H1 (cell line): ENCODE measurements at regions not wholly inside any gene's neighbourhood (a gene's known extent, or its start where the extent isn't known, plus 50 kb on each side); places are given as distances from the start of the nearest gene placed in this dataset.

Source experiments
- CTCF ChIA-PET: fragments of 300-600 bp; sonication (Branson Sonifier 250); formaldehyde crosslinking; loops from one replicate; lab custom pipeline; 2021; ENCODE audit not compliant: partially characterized antibody; lab: Charles Lee
- POLR2A ChIA-PET: fragments of 300-600 bp; sonication (Branson Sonifier 250); formaldehyde crosslinking; loops from one replicate; lab custom pipeline; 2021; ENCODE audit warnings: inconsistent platforms; ENCODE audit not compliant: partially characterized antibody; lab: Charles Lee
- DNase-seq, 2 experiments: peaks; one replicate each; pipeline versions ENCODE4 v3.0.0 to v3.0.0-alpha.2; 2010 to 2022; ENCODE audit warnings: low spot score in 2 of 2, low read depth in 1 of 2, mixed read lengths in 1 of 2
- FAIRE-seq: peaks from 2 replicates; lab custom pipeline; 2011; peaks lifted over from hg19 to GRCh38; lab: Jason Lieb, UNC
- H2AFZ ChIP-seq: 2 replicates; pipeline ENCODE4 v1.8.1; 2012; ENCODE audit warnings: low read length, inconsistent platforms
- H2AK5ac ChIP-seq: 2 replicates; pipeline ENCODE4 v1.6.1; 2013; ENCODE audit warnings: low read depth, low read length
- H2BK120ac ChIP-seq: replicated peaks from 2 replicates; pipeline ENCODE3; 2013; ENCODE audit warnings: low read depth, low read length, inconsistent platforms
- H2BK12ac ChIP-seq: 2 replicates; pipeline ENCODE4 v1.6.1; 2013; ENCODE audit warnings: low read depth, low read length
- H2BK15ac ChIP-seq: 2 replicates; pipeline ENCODE4 v1.6.1; 2013; ENCODE audit warnings: low read length
- H2BK20ac ChIP-seq: 2 replicates; pipeline ENCODE4 v1.6.1; 2013; ENCODE audit warnings: low read length
- H2BK5ac ChIP-seq: 2 replicates; pipeline ENCODE4 v1.6.1; 2013; ENCODE audit warnings: low read depth, low read length
- H3K14ac ChIP-seq: 2 replicates; pipeline ENCODE4 v1.6.1; 2013; ENCODE audit warnings: inconsistent platforms; ENCODE audit not compliant: insufficient read length
- H3K18ac ChIP-seq: 2 replicates; pipeline ENCODE4 v1.6.1; 2013; ENCODE audit warnings: low read length; ENCODE audit errors: extremely low read depth
- H3K23ac ChIP-seq: 2 replicates; pipeline ENCODE4 v1.6.1; 2013; ENCODE audit warnings: inconsistent platforms; ENCODE audit not compliant: insufficient read length
- H3K23me2 ChIP-seq: 2 replicates; pipeline ENCODE4 v1.6.1; 2013; ENCODE audit warnings: low read depth, low read length
- H3K27ac ChIP-seq: 2 replicates; pipeline ENCODE4 v1.6.1; 2011; ENCODE audit warnings: low read depth, low read length, inconsistent platforms
- H3K27me3 ChIP-seq, 4 experiments: replicated peaks in 1 of 4; 1 replicate in 1 of 4; 2 replicates in 3 of 4; pipeline versions ENCODE4 v1.6.1 to v1.8.1; 2011 to 2013; ENCODE audit warnings: low read length in 3 of 4, mild to moderate bottlenecking in 3 of 4, inconsistent platforms in 2 of 4, mixed read lengths in 2 of 4, moderate library complexity in 1 of 4; ENCODE audit not compliant: control insufficient read depth in 3 of 4, insufficient read depth in 3 of 4; ENCODE audit errors: extremely low read depth in 1 of 4
- H3K36me3 ChIP-seq, 4 experiments: 2 replicates each; pipeline versions ENCODE4 v1.6.1 to v1.8.1; 2011 to 2013; ENCODE audit warnings: mild to moderate bottlenecking in 4 of 4, low read length in 3 of 4, moderate library complexity in 2 of 4, control low read depth in 1 of 4, inconsistent platforms in 1 of 4; ENCODE audit not compliant: insufficient read depth in 4 of 4, control insufficient read depth in 2 of 4
- H3K4ac ChIP-seq: replicated peaks from 2 replicates; pipeline ENCODE3; 2013; ENCODE audit warnings: low read length, low read depth, mixed read lengths, inconsistent platforms; ENCODE audit not compliant: insufficient read length
- H3K4me1 ChIP-seq, 4 experiments: replicated peaks in 1 of 4; 1 replicate in 1 of 4; 2 replicates in 3 of 4; pipeline versions ENCODE4 v1.6.1 to v1.8.1; 2011 to 2013; ENCODE audit warnings: low read length in 3 of 4, inconsistent platforms in 2 of 4, mixed read lengths in 1 of 4; ENCODE audit not compliant: insufficient read depth in 4 of 4, control insufficient read depth in 3 of 4
- H3K4me2 ChIP-seq, 2 experiments: 2 replicates each; pipeline versions ENCODE4 v1.6.1 to v1.8.1; 2011 to 2013; ENCODE audit warnings: low read depth in 2 of 2, low read length in 2 of 2, control low read depth in 1 of 2, inconsistent platforms in 1 of 2, mild to moderate bottlenecking in 1 of 2; ENCODE audit not compliant: insufficient read depth in 1 of 2
- H3K4me3 ChIP-seq, 4 experiments: fragments of 200-600, 300-600 bp in 1 of 4; sonication (generic), shearing (Covaris generic), sonication (Bioruptor Twin) in 1 of 4; 2 replicates each; pipeline versions ENCODE4 v1.5.1 to v1.8.1; 2011 to 2016; ENCODE audit warnings: low read length in 4 of 4, low read depth in 3 of 4, control low read depth in 2 of 4, inconsistent platforms in 2 of 4, mild to moderate bottlenecking in 2 of 4, mixed read lengths in 1 of 4, moderate library complexity in 1 of 4; ENCODE audit not compliant: insufficient read depth in 2 of 4; ENCODE audit errors: extremely low read depth in 1 of 4
- H3K56ac ChIP-seq: replicated peaks from 2 replicates; pipeline ENCODE3; 2013; ENCODE audit warnings: low read depth, mild to moderate bottlenecking, mixed read lengths, low read length, inconsistent platforms; ENCODE audit not compliant: insufficient read length
- H3K79me1 ChIP-seq: 2 replicates; pipeline ENCODE4 v1.6.1; 2013; ENCODE audit warnings: low read depth, low read length, control low read depth
- H3K79me2 ChIP-seq, 2 experiments: 2 replicates each; pipeline versions ENCODE4 v1.6.1 to v1.8.1; 2012 to 2013; ENCODE audit warnings: low read length in 2 of 2, mild to moderate bottlenecking in 2 of 2, inconsistent platforms in 1 of 2; ENCODE audit not compliant: insufficient read depth in 2 of 2, control insufficient read depth in 1 of 2
- H3K9ac ChIP-seq, 4 experiments: replicated peaks in 1 of 4; 1 replicate in 1 of 4; 2 replicates in 3 of 4; pipeline versions ENCODE4 v1.6.1 to v1.8.1; 2011 to 2013; ENCODE audit warnings: low read depth in 3 of 4, low read length in 3 of 4, control low read depth in 2 of 4, mild to moderate bottlenecking in 2 of 4, moderate library complexity in 2 of 4, inconsistent platforms in 1 of 4; ENCODE audit errors: extremely low read depth in 1 of 4
- H3K9me3 ChIP-seq, 2 experiments: 2 replicates each; pipeline versions ENCODE4 v1.6.1 to v1.8.1; 2012 to 2013; ENCODE audit warnings: mild to moderate bottlenecking in 2 of 2, moderate library complexity in 2 of 2, control low read depth in 1 of 2, inconsistent platforms in 1 of 2, low read depth in 1 of 2, low read length in 1 of 2, mixed read lengths in 1 of 2; ENCODE audit not compliant: insufficient read depth in 2 of 2
- H4K20me1 ChIP-seq, 2 experiments: replicated peaks in 1 of 2; 2 replicates each; pipeline versions ENCODE3 to v1.8.1; 2011 to 2013; ENCODE audit warnings: inconsistent platforms in 2 of 2, low read length in 2 of 2, mild to moderate bottlenecking in 1 of 2; ENCODE audit not compliant: insufficient read depth in 2 of 2, control insufficient read depth in 1 of 2
- H4K5ac ChIP-seq: 2 replicates; pipeline ENCODE4 v1.6.1; 2013; ENCODE audit warnings: low read length, low read depth, mixed read lengths, inconsistent platforms; ENCODE audit not compliant: insufficient read length
- H4K8ac ChIP-seq: 2 replicates; pipeline ENCODE4 v1.8.0; 2013; ENCODE audit warnings: mild to moderate bottlenecking, moderate library complexity, low read length, inconsistent platforms; ENCODE audit not compliant: insufficient read depth; ENCODE audit errors: extremely low read depth
- H4K91ac ChIP-seq: replicated peaks from 2 replicates; pipeline ENCODE3; 2013; ENCODE audit warnings: low read length, mixed read lengths, inconsistent platforms; ENCODE audit not compliant: insufficient read length
- BRCA1 ChIP-seq: IDR thresholded peaks from 2 replicates; pipeline ENCODE4 v1.6.1; 2012; ENCODE audit warnings: low read depth, low read length, improper control_type of control experiment
- CBX5 ChIP-seq: fragments of 300-800, 300-1000 bp; sonication (generic); IDR thresholded peaks from 2 replicates; pipeline ENCODE4 v1.7.1; 2016; ENCODE audit warnings: antibody characterized with exemption, low read length, low read depth
- E2F6 ChIP-seq: IDR thresholded peaks from 2 replicates; pipeline ENCODE4 v1.6.1; 2012; ENCODE audit warnings: inconsistent platforms
- EP300 ChIP-seq, 2 experiments: IDR thresholded peaks; 1 replicate in 1 of 2; 2 replicates in 1 of 2; pipeline ENCODE4 v1.6.1; 2011 to 2012; ENCODE audit warnings: low read depth in 2 of 2, low read length in 2 of 2, mild to moderate bottlenecking in 2 of 2, borderline replicate concordance in 1 of 2, inconsistent platforms in 1 of 2, moderate library complexity in 1 of 2
- GABPA ChIP-seq: IDR thresholded peaks from 2 replicates; pipeline ENCODE4 v1.6.1; 2011; ENCODE audit warnings: mild to moderate bottlenecking, low read length, moderate library complexity, borderline replicate concordance; ENCODE audit not compliant: insufficient read depth
- GTF2F1 ChIP-seq: IDR thresholded peaks from 2 replicates; pipeline ENCODE4 v1.6.1; 2012; ENCODE audit warnings: low read depth, low read length, improper control_type of control experiment, borderline replicate concordance
- KDM4A ChIP-seq: IDR thresholded peaks from one replicate; pipeline ENCODE4 v1.7.1; 2012; ENCODE audit warnings: low read depth, mild to moderate bottlenecking, moderate library complexity, low read length, inconsistent platforms; ENCODE audit not compliant: severe bottlenecking
- KDM5A ChIP-seq: fragments of 200-600 bp; IDR thresholded peaks from 2 replicates; pipeline ENCODE4 v1.7.1; 2012; ENCODE audit warnings: mild to moderate bottlenecking, low read length, inconsistent platforms, mixed read lengths
- NANOG ChIP-seq: IDR thresholded peaks from 2 replicates; pipeline ENCODE4 v1.6.1; 2011; ENCODE audit warnings: low read length, low read depth, mild to moderate bottlenecking, inconsistent platforms; ENCODE audit not compliant: insufficient read depth, poor library complexity, severe bottlenecking
- PHF8 ChIP-seq: fragments of 200-600 bp; sonication (generic); conservative IDR thresholded peaks from 2 replicates; pipeline ENCODE4 v1.7.1; 2012; ENCODE audit warnings: low read depth, mild to moderate bottlenecking, inconsistent platforms, low read length, moderate library complexity
- RAD21 ChIP-seq, 2 experiments: IDR thresholded peaks in 1 of 2; conservative IDR thresholded peaks in 1 of 2; 2 replicates each; pipeline ENCODE4 v1.6.1; 2011; ENCODE audit warnings: low read depth in 2 of 2, low read length in 2 of 2, improper control_type of control experiment in 1 of 2, inconsistent platforms in 1 of 2, mild to moderate bottlenecking in 1 of 2, moderate library complexity in 1 of 2
- SP2 ChIP-seq: IDR thresholded peaks from 2 replicates; pipeline ENCODE4 v1.6.1; 2012; ENCODE audit warnings: mild to moderate bottlenecking, low read length, inconsistent platforms
- TBP ChIP-seq: IDR thresholded peaks from 2 replicates; pipeline ENCODE4 v1.6.1; 2011; ENCODE audit warnings: low read depth, low read length, improper control_type of control experiment
- WGBS, 2 experiments: shearing (Covaris generic) in 1 of 2; methylation state at CpG; one replicate each; pipeline versions ENCODE4 v1.1.6 to v1.1.7; 2013 to 2015; ENCODE audit warnings: low lambda C conversion rate in 2 of 2, mixed read lengths in 2 of 2, inconsistent platforms in 1 of 2, low coverage in 1 of 2, missing lambda C conversion rate in 1 of 2; ENCODE audit not compliant: insufficient replicate concordance in 2 of 2, insufficient coverage in 1 of 2, insufficient read length in 1 of 2; ENCODE audit errors: extremely low coverage in 1 of 2, missing lambda C conversion rate in 1 of 2; 5-methylcytosine and 5-hydroxymethylcytosine counted together

- H3K4me2 ChIP-seq: no peak overlapping the region
- H3K79me1 ChIP-seq: no peaks in the 10 kb centered on the region
- no peak overlapping the region for H2BK20ac ChIP-seq
- H3K36me3 ChIP-seq: no peaks in the 10 kb centered on the region
- no peak overlapping the region for H2AK5ac ChIP-seq
- WGBS, 2 experiments: 82% methylated on average over 2 of the region's 2 CpGs; no CpG with 5 or more reads in 1 of the 2 experiments
- no peak for DNase-seq
- no peak overlapping the region for H3K23ac ChIP-seq
- no peak overlapping the region for H2BK5ac ChIP-seq
- H3K4me3 ChIP-seq: no peak overlapping the region
- no peak for FAIRE-seq
- H4K8ac ChIP-seq: no peak overlapping the region
- H2BK12ac ChIP-seq: no peak overlapping the region
- no peak overlapping the region for H3K14ac ChIP-seq
- H3K18ac ChIP-seq: no peak overlapping the region
- no peak overlapping the region for H4K5ac ChIP-seq
- H4K20me1 ChIP-seq: no peaks in the 10 kb centered on the region
- H3K4ac ChIP-seq: no peak overlapping the region
- no peak overlapping the region for H3K56ac ChIP-seq
- H3K9me3 ChIP-seq: no peaks in the 10 kb centered on the region
- ChIA-PET POLR2A (no interaction called here), CTCF (interaction anchor here (0.7 to 4.4 kb wide), 15 partner anchors 11 to 255 kb away, joined by 3 to 32 read pairs (median 3); no protein-coding TSS in a partner anchor)
- no peaks in the 10 kb centered on the region for H3K79me2 ChIP-seq
- no peak overlapping the region for H3K9ac ChIP-seq
- H4K91ac ChIP-seq: no peak overlapping the region
- H3K4me1 ChIP-seq: no peaks in the 10 kb centered on the region
- no peaks in the 10 kb centered on the region for H3K23me2 ChIP-seq
- H3K27me3 ChIP-seq: peaks cover 0 to 4% (median 0%) of the 10 kb centered on the region in 4 experiments; a peak in 2 of 7 replicates
- no peak overlapping the region for H2BK120ac ChIP-seq
- H2BK15ac ChIP-seq: no peak overlapping the region
- H3K27ac ChIP-seq: no peak overlapping the region
- H2AFZ ChIP-seq: no peak overlapping the region
- TF ChIP-seq TBP: no peak
- no peak for TF ChIP-seq CBX5
- TF ChIP-seq PHF8: no peak
- TF ChIP-seq NANOG: no peak
- no peak for TF ChIP-seq EP300 (IDR thresholded peaks at IDR 0.05; ENCODE audit: borderline replicate concordance in 1 of 2, low read depth in 2 of 2, low read length in 2 of 2)
- TF ChIP-seq SP2: no peak
- no peak for TF ChIP-seq E2F6
- TF ChIP-seq KDM4A: no peak
- TF ChIP-seq KDM5A: no peak
- TF ChIP-seq GTF2F1: no peak
- no peak for TF ChIP-seq RAD21 (IDR thresholded peaks at IDR 0.05 in 1 of 2, conservative IDR thresholded peaks at IDR 0.05 in 1 of 2; ENCODE audit: low read depth in 2 of 2, low read length in 2 of 2)
- TF ChIP-seq BRCA1: no peak
- TF ChIP-seq GABPA: no peak
These were observed 165.2 kb downstream of the C1orf94 start for GRCh38 chr1:34341896-34342295.
